OCI-LY1 (cell line): ENCODE measurements at regions not wholly inside any gene's neighbourhood (a gene's known extent, or its start where the extent isn't known, plus 50 kb on each side); places are given as distances from the start of the nearest gene placed in this dataset.
"Not testable (repeated sequence)": the region's sequence is repeated elsewhere in the genome, so short reads cannot be mapped to it uniquely, and the experiment has no call there.

Source experiments
- EZH2 ChIP-seq: fragments of 200-600 bp; sonication (generic), shearing (Covaris generic); IDR thresholded peaks from 2 replicates; pipeline ENCODE4 v1.8.0; 2017; ENCODE audit warnings: borderline replicate concordance, mixed run types, mild to moderate bottlenecking, antibody characterized with exemption, low read length, moderate library complexity, mixed read lengths
- TF ChIP-seq, protein P1 (sequence below): fragments of 200-600 bp; sonication (generic), shearing (Covaris generic); IDR thresholded peaks from 2 replicates; pipeline ENCODE4 v1.5.1; 2017; ENCODE audit warnings: mild to moderate bottlenecking, antibody characterized with exemption, low read length, moderate library complexity, mixed read lengths

DNA sequence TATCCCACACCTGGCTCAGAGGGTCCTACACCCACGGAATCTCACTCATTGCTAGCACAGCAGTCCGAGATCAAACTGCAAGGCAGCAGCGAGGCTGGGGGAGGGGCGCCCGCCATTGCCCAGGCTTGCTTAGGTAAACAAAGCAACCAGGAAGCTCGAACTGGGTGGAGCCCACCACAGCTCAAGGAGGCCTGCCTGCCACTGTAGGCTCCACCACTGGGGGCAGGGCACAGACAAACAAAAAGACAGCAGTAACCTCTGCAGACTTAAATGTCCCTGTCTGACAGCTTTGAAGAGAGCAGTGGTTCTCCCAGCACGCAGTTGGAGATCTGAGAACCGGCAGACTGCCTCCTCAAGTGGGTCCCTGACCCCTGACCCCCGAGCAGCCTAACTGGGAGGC is 850.7 kb downstream of the EPHA3 start:
- TF ChIP-seq, protein P1, sequence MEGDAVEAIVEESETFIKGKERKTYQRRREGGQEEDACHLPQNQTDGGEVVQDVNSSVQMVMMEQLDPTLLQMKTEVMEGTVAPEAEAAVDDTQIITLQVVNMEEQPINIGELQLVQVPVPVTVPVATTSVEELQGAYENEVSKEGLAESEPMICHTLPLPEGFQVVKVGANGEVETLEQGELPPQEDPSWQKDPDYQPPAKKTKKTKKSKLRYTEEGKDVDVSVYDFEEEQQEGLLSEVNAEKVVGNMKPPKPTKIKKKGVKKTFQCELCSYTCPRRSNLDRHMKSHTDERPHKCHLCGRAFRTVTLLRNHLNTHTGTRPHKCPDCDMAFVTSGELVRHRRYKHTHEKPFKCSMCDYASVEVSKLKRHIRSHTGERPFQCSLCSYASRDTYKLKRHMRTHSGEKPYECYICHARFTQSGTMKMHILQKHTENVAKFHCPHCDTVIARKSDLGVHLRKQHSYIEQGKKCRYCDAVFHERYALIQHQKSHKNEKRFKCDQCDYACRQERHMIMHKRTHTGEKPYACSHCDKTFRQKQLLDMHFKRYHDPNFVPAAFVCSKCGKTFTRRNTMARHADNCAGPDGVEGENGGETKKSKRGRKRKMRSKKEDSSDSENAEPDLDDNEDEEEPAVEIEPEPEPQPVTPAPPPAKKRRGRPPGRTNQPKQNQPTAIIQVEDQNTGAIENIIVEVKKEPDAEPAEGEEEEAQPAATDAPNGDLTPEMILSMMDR = not testable (repeated sequence)
- TF ChIP-seq EZH2 = not testable (repeated sequence)
